ENCODE measurements at regions not wholly inside any gene's neighbourhood (a gene's known extent, or its start where the extent isn't known, plus 50 kb on each side); places are given as distances from the start of the nearest gene placed in this dataset. TPM values are rescaled to one million over a fixed set of nuclear protein-coding genes. Genes with fewer than 3 reads are reported as not detected.

- H3K36me3 ChIP-seq (ENCODE audit: insufficient read depth) = no peaks in the 10 kb centered on the region
- no peak overlapping the region for H3K4me3 ChIP-seq (ENCODE audit: low read depth, low read length)
- 68% methylated on average over 4 of the region's 4 CpGs for WGBS
- H3K4me1 ChIP-seq (ENCODE audit: insufficient read depth) = no peaks in the 10 kb centered on the region
- H3K27ac ChIP-seq (ENCODE audit: low read depth) = no peak overlapping the region
- no peak for DNase-seq (ENCODE audit: extremely low spot score)
These were observed 71.9 kb upstream of the CELF4 start for GRCh38 chr18:37637478-37637850.

DNA sequence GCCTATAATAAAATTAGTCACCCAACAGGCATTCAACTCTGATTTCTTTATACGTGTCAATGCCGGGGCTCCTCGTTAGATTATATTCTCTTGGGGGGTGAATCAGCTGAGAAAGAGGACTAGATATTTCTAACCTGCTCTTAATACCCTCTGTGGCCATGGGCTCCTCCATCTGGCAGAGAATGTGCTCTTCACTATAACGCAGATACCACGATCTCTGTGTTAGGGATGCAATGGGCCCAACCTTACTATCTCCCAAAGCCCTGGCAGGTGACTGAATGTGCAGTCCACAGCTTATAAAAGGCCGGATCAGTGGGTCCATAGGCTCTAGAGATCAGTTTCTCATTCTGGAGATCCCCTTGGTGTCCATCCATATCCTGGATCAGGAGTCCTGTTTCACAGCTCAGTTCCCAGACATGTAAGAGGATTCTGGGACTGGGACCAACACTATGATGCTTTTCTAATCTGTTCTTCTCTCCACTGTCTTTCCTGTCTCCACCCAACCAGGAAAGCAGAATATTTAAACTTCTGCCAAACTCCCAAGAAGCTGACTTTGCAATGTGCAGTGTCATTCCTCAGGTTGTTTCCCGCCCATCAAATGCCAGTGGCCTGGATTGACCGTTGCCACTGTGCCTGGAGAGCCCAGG, 71.4 kb upstream of the CELF4 start:
- WGBS = 85% methylated on average over 8 of the region's 8 CpGs
- no peak overlapping the region for H3K27ac ChIP-seq (ENCODE audit: low read depth)
- no peaks in the 10 kb centered on the region for H3K36me3 ChIP-seq (ENCODE audit: insufficient read depth)
- no peaks in the 10 kb centered on the region for H3K4me1 ChIP-seq (ENCODE audit: insufficient read depth)
- no peak for DNase-seq (ENCODE audit: extremely low spot score)
- no peak overlapping the region for H3K4me3 ChIP-seq (ENCODE audit: low read depth, low read length)

DNA sequence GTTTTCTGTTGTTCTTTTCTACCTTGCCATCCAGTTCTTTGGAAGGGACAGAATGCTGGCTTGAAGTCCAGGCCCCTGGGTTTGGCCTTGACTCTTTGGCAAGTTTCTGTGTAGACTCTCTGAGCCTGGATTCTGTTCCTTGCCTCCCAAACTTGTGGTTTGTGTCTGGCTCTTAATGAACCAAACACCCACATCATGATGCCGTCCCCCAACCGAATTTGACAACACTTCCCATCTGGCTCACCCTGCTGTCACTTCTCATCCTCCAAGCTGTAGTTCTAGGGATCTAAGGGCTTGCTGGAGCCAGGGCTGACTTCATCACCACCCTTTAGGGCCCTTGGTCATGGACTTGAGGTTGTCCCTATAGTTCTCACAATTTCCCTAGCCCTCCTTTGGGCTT, 68.9 kb upstream of the CELF4 start:
- 95% methylated on average over 2 of the region's 2 CpGs for WGBS
- H3K36me3 ChIP-seq (ENCODE audit: insufficient read depth) = no peaks in the 10 kb centered on the region
- no peak for DNase-seq (ENCODE audit: extremely low spot score)

GRCh38 chr18:37631422-37631821, 65.8 kb upstream of the CELF4 start:
- no peak for DNase-seq (ENCODE audit: extremely low spot score)
- H3K36me3 ChIP-seq (ENCODE audit: insufficient read depth) = no peaks in the 10 kb centered on the region
- no peaks in the 10 kb centered on the region for H3K4me1 ChIP-seq (ENCODE audit: insufficient read depth)
- no peak overlapping the region for H3K4me3 ChIP-seq (ENCODE audit: low read depth, low read length)
- 85% methylated on average over 4 of the region's 4 CpGs for WGBS
- no peak overlapping the region for H3K27ac ChIP-seq (ENCODE audit: low read depth)

More for the DNA sequence above, 68.9 kb upstream of the CELF4 start:
- H3K4me1 ChIP-seq (ENCODE audit: insufficient read depth) = no peaks in the 10 kb centered on the region
- H3K4me3 ChIP-seq (ENCODE audit: low read depth, low read length) = no peak overlapping the region
- no peak overlapping the region for H3K27ac ChIP-seq (ENCODE audit: low read depth)

GRCh38 chr18:37630334-37630733, 64.7 kb upstream of the CELF4 start:
- H3K4me1 ChIP-seq (ENCODE audit: insufficient read depth) = no peaks in the 10 kb centered on the region
- no peak overlapping the region for H3K27ac ChIP-seq (ENCODE audit: low read depth)
- no peak for DNase-seq (ENCODE audit: extremely low spot score)
- no peaks in the 10 kb centered on the region for H3K36me3 ChIP-seq (ENCODE audit: insufficient read depth)
- H3K4me3 ChIP-seq (ENCODE audit: low read depth, low read length) = no peak overlapping the region
- whole genome bisulfite sequencing = 92% methylated on average over 2 of the region's 2 CpGs

- H3K27ac ChIP-seq (ENCODE audit: low read depth) = no peak overlapping the region
- no peak for DNase-seq (ENCODE audit: extremely low spot score)
- no peak overlapping the region for H3K4me3 ChIP-seq (ENCODE audit: low read depth, low read length)
- H3K4me1 ChIP-seq (ENCODE audit: insufficient read depth) = no peaks in the 10 kb centered on the region
- WGBS = 70% methylated on average over 3 of the region's 3 CpGs
- H3K36me3 ChIP-seq (ENCODE audit: insufficient read depth) = no peaks in the 10 kb centered on the region
These were observed 63.0 kb upstream of the CELF4 start for GRCh38 chr18:37628470-37629220.

DNA sequence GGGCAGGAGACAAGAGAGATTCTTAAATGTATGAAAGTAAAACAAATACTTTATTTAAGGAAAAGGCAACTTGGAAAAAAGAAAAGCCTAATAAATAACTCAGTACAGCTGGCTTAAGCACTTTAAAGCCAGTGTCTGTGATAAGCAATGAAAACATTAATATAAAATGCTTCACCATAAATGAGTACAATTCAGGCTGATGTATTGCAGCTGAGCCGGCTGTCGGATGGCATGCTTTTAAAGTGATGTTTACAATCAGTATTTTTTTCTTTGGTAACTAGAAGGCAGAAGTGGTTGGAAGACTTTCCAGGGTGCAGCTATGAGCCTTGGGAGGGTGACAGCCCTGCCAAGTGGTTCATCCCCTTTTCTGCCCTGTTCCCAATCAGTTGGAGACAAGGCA, 58.7 kb upstream of the CELF4 start:
- Histone ChIP-seq H3K36me3 (ENCODE audit: insufficient read depth) (no peaks in the 10 kb centered on the region), H3K4me3 (ENCODE audit: low read depth, low read length) (no peak overlapping the region), H3K27ac (ENCODE audit: low read depth) (no peak overlapping the region), H3K4me1 (ENCODE audit: insufficient read depth) (no peaks in the 10 kb centered on the region)
- WGBS = 30% methylated on average over 2 of the region's 2 CpGs
- peak; percentile 20 for DNase-seq (ENCODE audit: extremely low spot score)

DNA sequence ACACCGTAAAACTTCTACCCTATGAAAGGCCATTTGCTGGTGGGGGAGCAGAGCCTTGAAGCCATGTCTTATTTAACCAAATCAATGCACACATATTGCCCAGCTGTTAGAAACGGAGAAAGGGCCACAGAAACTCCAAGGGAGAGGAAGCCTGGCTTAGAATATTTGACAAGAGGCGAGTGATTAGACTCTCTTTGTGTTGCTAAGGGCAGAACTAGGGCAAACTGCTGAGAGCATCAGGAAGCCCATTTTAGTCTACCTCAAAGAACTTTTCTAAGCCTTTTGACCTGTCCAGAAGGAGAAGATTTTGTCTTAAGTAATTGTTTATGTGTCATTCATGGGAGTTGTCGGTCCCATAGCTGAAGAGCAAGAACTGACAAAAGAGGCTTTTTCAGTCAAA, 54.4 kb upstream of the CELF4 start:
- no peak overlapping the region for H3K4me3 ChIP-seq (ENCODE audit: low read depth, low read length)
- WGBS = 83% methylated on average over 4 of the region's 4 CpGs
- no peaks in the 10 kb centered on the region for H3K36me3 ChIP-seq (ENCODE audit: insufficient read depth)
- no peak for DNase-seq (ENCODE audit: extremely low spot score)
- H3K4me1 ChIP-seq (ENCODE audit: insufficient read depth) = no peaks in the 10 kb centered on the region
- H3K27ac ChIP-seq (ENCODE audit: low read depth) = no peak overlapping the region

GRCh38 chr18:37617623-37618022, 52.0 kb upstream of the CELF4 start:
- 51% methylated on average over 2 of the region's 2 CpGs for WGBS
- Histone ChIP-seq H3K4me3 (ENCODE audit: low read depth, low read length) (no peak overlapping the region), H3K36me3 (ENCODE audit: insufficient read depth) (no peaks in the 10 kb centered on the region), H3K4me1 (ENCODE audit: insufficient read depth) (no peaks in the 10 kb centered on the region), H3K27ac (ENCODE audit: low read depth) (no peak overlapping the region)
- DNase-seq (ENCODE audit: extremely low spot score) = no peak

Small RNA genes in the stretch of these regions (small RNA-seq; reads per million reads assigned to genes)
- gene AC011712.1 (not detected), gene MIR4318 (not detected), gene MIR5583-1 (not detected), gene RN7SKP182 (not detected), gene RNU6-1242P (not detected), gene RNU6-706P (not detected)
